OCI-LY1 (cell line): ENCODE measurements at regions not wholly inside any gene's neighbourhood (a gene's known extent, or its start where the extent isn't known, plus 50 kb on each side); places are given as distances from the start of the nearest gene placed in this dataset.

ENCODE experiments used
- EZH2 ChIP-seq: fragments of 200-600 bp; sonication (generic), shearing (Covaris generic); IDR thresholded peaks from 2 replicates; pipeline ENCODE4 v1.8.0; 2017; ENCODE audit warnings: borderline replicate concordance, mixed run types, mild to moderate bottlenecking, antibody characterized with exemption, low read length, moderate library complexity, mixed read lengths
- TF ChIP-seq, protein P1 (sequence below): fragments of 200-600 bp; sonication (generic), shearing (Covaris generic); IDR thresholded peaks from 2 replicates; pipeline ENCODE4 v1.5.1; 2017; ENCODE audit warnings: mild to moderate bottlenecking, antibody characterized with exemption, low read length, moderate library complexity, mixed read lengths

DNA sequence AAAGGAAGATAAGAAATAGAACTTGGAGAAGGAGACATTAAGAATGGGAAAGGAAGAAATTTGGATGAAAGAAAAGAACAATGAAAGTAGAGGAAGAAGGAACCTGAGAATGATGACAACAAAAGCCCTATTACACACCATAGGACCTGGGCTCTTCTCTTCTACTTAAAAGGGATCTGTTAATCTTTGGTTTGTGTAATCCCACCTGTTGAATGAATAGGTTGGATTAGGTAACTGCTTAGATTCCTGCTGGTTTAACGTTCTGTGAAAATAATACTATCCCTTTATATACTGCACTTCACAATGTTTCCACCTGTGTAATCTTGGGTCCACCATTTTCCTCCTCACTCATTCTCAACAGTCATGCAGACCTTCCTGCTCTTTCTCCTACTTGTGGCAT, 157.8 kb upstream of the ATP10B start:
- TF ChIP-seq, protein P1, sequence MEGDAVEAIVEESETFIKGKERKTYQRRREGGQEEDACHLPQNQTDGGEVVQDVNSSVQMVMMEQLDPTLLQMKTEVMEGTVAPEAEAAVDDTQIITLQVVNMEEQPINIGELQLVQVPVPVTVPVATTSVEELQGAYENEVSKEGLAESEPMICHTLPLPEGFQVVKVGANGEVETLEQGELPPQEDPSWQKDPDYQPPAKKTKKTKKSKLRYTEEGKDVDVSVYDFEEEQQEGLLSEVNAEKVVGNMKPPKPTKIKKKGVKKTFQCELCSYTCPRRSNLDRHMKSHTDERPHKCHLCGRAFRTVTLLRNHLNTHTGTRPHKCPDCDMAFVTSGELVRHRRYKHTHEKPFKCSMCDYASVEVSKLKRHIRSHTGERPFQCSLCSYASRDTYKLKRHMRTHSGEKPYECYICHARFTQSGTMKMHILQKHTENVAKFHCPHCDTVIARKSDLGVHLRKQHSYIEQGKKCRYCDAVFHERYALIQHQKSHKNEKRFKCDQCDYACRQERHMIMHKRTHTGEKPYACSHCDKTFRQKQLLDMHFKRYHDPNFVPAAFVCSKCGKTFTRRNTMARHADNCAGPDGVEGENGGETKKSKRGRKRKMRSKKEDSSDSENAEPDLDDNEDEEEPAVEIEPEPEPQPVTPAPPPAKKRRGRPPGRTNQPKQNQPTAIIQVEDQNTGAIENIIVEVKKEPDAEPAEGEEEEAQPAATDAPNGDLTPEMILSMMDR = no peak
- TF ChIP-seq EZH2 = no peak
